NCI-H1930 (cell line): ENCODE measurements at regions not wholly inside any gene's neighbourhood (a gene's known extent, or its start where the extent isn't known, plus 50 kb on each side); places are given as distances from the start of the nearest gene placed in this dataset.
A peak's percentile ranks its signal among the peaks of the same experiment; 100 is the strongest.

Source experiments
- DNase-seq, 2 experiments: peaks; one replicate each; lab custom pipeline; 2025; lab: John Stamatoyannopoulos, UW

DNA sequence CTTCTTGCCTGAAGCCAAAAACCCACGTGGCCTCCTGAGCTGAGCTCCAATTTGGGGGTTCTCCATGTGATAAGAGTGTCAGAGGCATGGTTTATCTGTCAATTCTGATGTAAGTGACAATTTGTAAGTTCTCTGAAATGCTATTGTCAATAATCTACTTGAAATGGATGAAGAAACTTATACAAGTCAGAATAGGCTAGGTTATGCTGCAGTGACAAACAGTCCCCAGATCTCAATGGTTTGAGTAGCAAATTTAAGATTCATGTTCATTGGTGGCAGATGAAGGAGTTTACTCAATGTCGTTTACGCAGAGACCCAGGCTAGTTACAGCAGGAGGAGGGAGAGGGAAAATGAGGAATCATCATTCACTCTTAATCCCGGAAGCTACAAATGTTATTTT, 352.4 kb downstream of the KIF16B start:
- DNase-seq: no peak

- no peak for DNase-seq
These were observed 354.1 kb downstream of the KIF16B start for GRCh38 chr20:16219182-16219581.

DNA sequence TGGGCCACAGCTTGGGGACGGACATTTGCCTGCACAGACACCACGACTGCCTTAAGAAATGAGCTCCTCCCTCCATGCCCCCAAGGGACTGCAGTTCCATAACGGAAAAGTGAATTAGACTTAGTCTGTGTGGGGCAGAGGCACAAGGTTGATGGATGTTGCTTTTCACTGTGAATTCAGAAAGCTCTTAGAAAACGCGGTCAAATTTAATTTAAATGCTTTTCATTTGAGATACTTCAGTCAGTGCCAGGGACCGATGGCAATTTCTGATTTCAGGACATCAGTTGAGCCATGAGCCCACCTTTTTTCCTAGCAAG, 356.4 kb downstream of the KIF16B start:
- no peak for DNase-seq

DNA sequence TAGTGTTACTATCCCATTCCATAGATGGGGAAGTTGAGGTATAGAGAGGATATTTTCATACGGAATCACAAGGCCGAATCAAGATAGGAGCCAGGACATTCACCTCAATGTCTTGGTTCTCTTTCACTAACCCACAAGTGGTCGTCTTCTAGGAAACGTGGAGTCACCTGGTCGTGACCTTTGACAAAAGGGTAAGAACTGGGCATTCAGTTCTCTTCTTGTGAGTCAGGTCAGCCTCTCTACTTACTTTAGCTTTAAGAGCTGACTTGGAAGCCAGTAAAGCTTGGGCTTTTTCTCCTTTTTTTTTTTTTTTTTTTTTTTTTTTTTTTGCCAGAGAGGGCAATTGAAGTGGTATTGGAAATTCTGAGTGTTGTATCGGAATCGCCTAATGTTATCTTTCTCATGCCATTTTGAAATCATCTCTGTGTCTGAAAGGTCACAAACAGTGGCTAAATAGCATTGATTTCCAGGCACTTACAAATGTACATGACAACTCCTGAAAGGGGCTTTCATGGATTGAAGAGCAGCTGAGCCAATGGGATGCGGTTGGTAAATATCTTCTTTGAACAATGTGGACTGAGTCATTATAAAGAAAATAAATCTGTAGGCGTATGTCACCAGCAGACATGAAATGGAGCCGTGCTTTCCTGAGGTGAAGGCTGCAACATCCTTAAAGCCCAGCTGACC, 356.9 kb downstream of the KIF16B start:
- peak; percentile 53 to 70 for DNase-seq

DNA sequence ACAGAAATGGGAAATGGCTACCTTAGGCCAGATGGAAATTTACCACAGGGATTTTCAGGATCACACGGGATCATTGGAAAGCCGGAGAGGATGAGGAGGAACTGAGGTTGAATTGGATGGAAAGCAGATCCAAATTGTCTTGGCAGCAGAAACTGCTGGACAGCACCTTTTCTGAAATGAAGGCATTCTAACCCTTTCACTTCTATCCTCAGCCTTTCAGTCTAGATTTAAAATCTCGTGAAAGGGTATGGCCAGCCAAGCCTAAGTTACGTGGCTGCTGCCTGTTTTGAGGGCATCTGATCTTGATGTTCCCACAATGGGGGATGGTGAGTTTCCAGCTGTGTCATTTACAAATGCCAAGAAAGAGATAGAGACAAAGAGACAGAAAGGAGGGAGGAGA, 358.2 kb downstream of the KIF16B start:
- DNase-seq: no peak

GRCh38 chr20:16212790-16213189, 360.5 kb downstream of the KIF16B start:
- DNase-seq: no peak

GRCh38 chr20:16209951-16210361, 363.3 kb downstream of the KIF16B start:
- no peak for DNase-seq

DNA sequence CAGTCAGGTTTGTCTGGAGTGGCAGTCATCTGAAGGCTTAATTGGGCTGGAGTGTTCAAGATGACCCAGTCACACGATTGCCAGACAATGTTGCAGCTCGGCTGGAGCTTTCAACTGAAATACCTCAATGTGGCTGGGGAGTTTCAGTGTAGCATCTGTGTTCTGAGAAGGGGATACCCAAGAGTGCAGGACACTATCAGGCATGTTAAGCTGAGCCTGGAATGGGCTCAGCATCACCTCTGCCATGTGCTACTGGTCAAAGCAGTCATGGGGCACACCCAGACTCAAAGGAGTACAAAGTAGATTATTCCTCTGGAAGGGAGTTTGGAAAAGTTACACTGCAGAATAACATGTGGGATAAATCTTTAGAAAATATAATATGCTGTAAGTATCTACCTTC, 363.9 kb downstream of the KIF16B start:
- DNase-seq: no peak

- DNase-seq: no peak
These were observed 364.8 kb downstream of the KIF16B start for GRCh38 chr20:16208443-16208842.

DNA sequence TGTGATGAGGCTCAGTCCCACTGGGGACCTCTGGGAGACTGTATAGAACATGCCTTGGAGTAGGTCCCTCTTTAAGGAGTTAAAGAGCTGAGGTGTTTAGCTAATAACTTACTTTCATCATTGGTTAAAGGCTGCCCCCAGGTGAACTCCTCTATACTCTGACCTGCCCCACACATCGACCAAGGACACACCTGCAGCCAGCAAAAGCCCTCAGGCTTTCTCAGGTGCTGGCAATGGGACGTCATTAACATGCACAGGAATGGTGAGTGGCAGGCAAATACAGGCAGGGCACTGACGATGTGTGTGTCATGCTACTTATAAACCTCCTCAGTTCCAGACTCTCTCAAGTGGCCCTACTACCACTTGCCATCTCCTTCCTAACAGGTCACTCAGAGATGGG, 366.4 kb downstream of the KIF16B start:
- DNase-seq: no peak

- no peak for DNase-seq
These were observed 367.7 kb downstream of the KIF16B start for GRCh38 chr20:16205507-16205906.

DNA sequence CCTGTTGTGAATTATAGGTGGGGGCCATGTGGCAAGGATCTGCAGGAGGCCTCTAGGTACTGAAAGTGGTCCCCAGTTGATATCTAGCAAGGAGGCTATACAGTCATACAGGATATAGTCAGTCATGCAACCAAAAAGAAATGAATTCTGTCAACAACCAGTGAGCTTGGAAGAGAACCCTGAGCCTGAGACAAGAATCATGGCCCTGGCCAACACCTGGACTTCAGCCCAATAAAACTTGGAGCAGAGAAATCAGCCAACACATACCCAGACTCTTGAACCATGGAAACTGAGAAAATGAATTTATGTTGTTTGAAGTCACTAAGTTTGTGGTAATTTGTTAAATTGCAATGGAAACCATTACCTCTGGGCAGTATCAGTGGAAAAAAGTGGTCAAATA, 370.2 kb downstream of the KIF16B start:
- DNase-seq: no peak

GRCh38 chr20:16201191-16201590, 372.1 kb downstream of the KIF16B start:
- no peak for DNase-seq

DNA sequence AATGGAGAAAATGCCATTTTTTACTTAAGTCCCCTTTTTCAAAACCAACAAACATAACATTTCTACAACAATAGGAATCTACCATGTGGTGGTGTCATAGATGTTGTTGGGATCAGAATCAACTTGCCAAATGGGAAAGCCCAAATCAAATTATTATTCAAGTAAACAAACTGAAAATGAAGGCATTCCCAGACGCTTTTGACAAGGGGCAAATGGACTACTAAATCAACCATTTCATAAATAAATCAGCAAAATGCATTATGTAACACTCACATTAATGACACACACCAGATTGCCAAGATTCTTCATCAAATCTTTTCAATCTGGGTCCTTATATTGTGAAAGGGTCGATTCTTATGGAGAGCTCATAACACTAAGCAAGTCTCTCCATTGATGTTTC, 375.6 kb downstream of the KIF16B start:
- DNase-seq: no peak

- DNase-seq: no peak
These were observed 377.6 kb downstream of the KIF16B start for GRCh38 chr20:16195671-16196070.

GRCh38 chr20:16194617-16195360, 378.5 kb downstream of the KIF16B start:
- DNase-seq: no peak

DNA sequence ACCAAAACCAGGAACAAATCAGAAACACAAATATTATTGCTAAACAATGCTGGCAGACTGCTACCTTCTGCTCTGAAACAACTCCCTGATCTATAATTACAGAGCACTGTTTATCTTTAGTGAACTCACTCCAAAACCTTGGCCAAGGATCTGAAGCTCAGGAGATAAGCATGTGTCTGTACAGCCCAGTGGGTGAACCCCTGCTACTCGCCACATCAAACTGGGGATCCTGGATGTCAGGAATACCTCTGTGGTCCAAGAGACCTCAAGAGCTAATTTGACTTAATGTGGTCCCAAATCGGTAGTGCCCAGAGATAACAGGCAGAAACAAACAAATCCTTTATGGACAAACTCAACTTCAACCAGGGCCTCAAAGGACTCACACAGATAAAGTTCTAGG, 381.8 kb downstream of the KIF16B start:
- no peak for DNase-seq

DNA sequence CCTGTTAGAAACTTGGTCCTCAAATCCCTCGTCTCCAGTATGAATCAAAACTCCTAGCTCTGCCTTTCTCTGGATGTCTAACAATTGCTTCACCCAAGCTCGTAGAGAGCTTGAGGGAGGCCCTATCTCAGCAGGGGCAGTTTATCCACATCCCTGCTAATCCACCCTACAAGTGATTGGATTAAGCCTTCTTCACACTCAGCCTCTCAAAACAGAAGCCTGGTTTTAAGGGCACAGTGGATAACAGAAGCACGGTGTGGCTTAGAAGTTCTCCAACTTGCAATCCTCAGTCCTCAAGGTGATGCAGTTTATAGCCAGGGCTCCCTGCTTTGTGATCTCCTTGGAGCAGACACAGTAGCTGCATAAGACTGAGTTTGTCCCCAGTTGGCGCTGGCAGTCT, 383.9 kb downstream of the KIF16B start:
- DNase-seq: no peak

DNA sequence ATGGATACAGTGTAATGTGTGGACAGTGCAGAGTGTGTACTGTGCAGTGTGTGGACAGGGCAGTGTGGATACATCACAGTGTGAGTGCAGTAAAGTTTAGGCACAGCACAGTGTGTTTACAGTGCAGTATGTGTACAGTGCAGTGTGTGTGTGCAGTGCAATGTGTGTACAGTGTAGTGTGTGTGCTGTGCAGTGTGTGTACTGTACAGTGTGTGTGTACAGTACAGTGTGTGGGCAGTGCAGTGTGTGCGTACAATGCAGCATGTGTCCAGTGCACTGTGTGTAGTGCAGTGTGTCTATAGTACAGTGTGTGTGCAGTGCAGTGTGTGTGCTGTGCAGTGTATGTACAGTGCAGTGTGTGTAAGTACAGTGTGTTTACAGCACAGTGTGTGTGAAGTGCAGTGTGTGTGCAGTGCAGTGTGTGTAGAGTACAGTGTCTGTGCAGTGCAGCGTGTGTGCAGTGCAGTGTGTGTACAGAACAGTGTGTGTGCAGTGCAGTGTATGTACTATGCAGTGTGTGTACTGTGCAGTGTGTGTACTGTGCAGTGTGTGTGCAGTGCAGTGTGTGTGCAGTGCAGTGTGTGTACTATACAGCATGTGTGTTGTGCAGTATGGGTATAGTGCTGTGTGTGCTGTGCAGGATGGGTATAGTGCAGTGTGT, 385.2 kb downstream of the KIF16B start:
- DNase-seq: no peak

DNA sequence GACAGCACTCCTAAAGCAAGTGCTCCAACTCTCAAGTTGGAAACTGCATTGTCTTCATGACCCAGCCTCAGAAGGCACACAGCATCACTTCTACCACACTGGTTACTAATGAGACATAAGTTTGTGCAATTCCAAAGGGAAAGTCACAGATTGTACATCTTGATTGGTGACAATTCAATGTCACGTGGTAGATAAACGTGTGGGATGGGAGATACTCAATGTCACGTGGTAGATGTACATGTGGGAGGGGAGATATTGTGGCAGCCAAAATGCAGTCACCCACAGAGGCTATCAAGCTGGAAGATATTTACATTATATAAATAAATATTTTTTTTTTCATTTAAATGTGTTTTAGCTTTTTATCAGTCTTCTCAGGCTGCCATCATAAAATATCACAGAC, 393.3 kb downstream of the KIF16B start:
- DNase-seq: no peak

GRCh38 chr20:16179371-16179770, 393.9 kb downstream of the KIF16B start:
- no peak for DNase-seq

DNA sequence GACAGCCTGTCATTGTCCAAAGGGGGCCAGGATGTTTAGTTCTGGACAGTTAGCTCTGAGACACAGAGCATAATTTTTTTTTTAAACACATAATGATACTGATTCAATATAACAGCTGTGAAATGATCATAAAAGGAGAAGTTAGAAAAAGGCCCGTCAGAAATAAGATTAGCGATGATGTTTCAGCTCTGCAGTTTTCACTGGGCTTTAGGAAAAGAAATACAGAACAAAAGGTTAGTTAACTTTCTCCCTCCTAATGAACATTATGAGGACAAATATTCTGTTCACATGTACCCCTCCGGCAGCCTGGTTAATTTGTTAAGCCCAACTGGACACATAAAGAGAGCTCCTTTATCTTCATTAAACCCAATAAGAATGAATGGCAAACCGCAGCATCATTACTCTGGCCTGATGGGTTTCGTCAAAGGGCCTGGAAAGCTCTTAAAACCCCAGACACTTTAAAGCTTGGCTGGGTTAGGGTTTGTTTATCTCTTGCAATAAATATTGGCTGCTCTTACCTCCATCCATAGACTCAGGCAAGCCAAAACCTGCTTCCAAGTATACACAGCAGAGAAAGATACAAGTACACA, 394.6 kb downstream of the KIF16B start:
- DNase-seq: no peak

DNA sequence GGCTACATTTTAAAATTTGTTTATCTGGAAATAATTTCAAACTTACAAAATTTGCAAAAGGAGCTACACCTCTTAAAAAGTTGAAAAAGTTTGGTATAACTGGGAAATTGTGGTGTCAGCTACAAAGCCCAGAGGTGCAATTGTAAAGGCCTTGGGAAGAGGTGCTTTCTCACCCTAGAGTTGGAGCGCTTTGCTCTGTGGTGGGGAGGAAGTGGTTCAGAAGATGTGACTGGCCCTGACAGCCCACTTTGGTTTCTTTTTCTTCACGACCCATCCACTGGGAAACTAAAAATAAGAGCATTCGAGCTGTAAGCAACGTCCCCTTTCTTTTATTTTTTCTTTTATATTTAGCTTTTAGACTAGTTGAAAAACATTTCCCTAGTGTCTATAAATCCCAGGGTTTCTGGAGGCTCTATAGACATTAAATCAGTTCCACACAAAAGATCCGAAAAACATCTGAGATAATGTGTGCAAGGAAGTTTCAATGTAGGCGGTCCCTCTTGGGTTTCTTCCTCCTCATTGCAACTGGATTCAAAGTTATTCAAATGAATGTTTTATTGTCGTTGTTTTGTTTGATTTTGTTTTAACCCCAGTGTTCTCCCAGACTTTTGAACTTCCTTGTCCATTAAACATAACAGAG, 397.8 kb downstream of the KIF16B start:
- DNase-seq: no peak
